HG02981 (cell line): ENCODE measurements at regions not wholly inside any gene's neighbourhood (a gene's known extent, or its start where the extent isn't known, plus 50 kb on each side); places are given as distances from the start of the nearest gene placed in this dataset.

Source experiments
- ATAC-seq: cut with Tn5 transposase; IDR thresholded peaks from one replicate; pipeline ENCODE4 v1.9.1; 2021; ENCODE audit warnings: mild to moderate bottlenecking, moderate library complexity; ENCODE audit not compliant: unreplicated experiment

GRCh38 chr7:84631913-84632312, 437.3 kb upstream of the SEMA3A start:
- no peak for ATAC-seq

DNA sequence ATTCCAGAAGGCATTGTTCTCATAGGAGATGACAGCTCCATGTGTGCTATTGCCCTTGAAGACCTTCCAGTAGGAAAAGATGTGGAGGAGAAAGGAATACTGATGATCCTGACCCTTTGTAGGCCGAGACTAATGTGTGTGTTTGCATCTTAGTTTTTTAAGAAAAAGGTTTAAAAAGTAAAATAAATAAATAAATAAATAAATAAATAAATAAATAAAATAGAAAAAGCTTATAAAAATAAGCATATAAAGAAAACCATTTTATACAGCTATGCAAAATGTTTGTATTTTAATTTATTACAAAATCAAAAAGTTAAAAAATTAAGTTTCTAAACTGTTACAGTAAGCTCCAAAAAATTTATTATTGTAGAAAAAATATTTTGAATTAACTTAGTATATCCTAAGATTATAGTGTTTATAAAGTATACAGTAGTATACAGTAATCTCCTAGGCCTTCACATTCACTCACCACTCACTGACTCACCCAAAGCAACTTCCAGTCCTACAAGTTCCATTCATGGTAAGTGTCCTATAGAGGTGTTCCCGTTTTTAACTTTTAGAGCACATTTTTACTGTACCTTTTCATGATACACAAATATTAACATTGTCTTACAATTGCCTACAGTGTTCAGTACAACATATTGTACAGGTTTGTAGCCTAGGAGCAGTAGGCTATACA, 435.2 kb upstream of the SEMA3A start:
- ATAC-seq, result no peak

GRCh38 chr7:84629216-84629615, 434.6 kb upstream of the SEMA3A start:
- ATAC-seq, result no peak

DNA sequence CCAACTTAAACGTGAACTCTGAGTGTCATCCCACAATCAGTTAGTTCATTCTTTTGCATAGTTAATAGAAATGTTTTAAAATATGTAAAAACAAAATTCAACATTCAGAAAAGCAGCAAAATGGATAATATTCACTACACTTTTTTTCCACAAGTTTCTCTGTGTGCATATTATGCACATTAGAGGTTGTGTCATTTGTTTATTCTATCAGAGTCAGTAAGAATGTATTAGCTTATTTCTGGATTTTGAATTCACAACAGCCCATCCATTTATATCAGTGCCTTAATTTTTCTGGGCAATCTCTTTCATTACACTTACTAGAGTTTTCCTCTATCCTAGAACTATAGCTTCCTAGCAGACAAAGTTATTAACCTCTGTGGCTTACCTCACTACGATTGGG, 432.7 kb upstream of the SEMA3A start:
- no peak for ATAC-seq

DNA sequence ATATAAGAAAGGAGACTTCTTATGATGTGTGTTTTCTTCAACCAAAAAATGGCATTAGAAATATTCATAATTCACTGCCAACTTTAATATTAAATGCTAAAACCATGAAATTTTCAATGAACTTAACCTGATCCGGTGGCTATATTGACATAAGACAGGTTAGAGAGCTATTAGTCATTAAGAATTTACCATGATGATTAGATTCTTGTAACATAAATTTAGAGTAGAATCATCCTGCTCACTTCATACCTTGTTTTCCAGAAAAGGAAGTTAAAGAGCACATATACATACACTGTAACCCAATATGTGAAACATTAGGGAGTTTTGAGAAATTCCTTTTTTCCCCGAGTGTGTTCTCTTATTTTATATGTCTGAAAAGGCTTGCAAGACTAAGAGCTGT, 430.3 kb upstream of the SEMA3A start:
- no peak for ATAC-seq

DNA sequence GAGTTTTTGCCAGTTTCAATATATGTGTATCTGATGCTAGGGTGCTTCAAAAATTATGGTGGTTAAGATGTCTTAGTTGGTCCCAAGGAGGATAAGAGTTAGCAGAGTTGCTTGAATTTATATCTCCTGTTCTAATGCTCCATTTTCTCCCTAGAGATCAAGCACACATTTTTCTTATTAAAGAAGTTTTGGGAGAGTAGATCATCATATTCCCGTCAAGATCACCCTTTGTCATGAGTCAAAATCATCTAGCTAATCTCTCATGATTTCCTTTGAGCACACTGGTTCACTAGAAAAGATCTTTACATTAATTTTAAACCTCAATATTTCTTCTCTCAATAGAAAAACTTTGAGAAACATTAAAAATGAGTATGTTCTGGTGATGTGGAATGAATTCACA, 429.9 kb upstream of the SEMA3A start:
- ATAC-seq, result no peak

- no peak for ATAC-seq
Measured at GRCh38 chr7:84617265-84618030, 422.9 kb upstream of the SEMA3A start.

DNA sequence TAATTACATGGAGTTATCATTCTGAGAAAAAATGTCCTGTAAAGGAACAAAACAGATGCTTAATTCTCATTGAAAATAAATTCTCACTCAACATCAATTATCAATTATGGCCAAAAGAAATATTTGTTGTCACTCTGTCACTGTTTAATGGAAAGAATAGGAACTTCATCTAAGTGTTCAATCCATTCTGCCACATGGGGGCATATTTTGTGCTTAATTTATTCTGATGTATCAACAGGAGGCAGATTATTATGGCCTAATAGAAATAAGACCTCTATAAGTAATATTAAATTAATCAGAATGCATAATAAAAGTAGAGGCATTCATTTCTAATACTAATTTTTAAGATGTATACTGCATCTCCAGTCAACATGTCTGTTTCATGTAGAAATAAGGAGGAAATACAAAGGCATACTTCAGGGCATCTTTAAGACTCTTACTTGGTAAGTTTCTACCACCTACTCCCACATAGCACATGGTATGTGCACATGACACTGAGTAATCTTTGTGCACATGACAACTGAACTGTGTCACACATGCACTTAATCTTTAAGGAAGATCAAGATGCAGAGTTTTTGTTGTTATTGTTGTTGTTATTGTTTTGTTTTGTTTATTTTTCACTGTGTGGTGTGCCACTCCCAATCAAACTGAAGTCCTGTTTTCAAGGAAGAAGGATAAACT, 420.4 kb upstream of the SEMA3A start:
- ATAC-seq, result no peak

GRCh38 chr7:84612981-84613681, 418.5 kb upstream of the SEMA3A start:
- ATAC-seq, result no peak

GRCh38 chr7:84611391-84611790, 416.8 kb upstream of the SEMA3A start:
- no peak for ATAC-seq

DNA sequence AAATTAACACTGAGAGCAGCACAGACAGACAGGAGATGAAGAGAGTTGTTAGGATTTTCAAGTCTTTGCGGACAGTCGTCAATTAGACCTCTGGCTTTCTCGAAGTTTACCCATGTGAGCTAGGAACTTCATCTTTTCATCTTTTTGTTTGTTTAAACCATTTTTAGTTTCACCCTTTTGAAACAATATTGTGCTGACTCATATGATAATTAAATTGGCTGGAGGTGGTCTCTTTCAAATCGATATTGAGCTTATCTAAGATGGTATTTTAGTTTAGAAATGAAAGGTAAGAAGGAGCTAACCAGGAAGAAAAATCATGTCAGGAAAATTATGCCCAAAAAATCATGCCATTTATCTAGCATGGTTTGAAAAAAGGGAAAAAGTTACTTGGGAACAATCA, 415.8 kb upstream of the SEMA3A start:
- ATAC-seq, result no peak

DNA sequence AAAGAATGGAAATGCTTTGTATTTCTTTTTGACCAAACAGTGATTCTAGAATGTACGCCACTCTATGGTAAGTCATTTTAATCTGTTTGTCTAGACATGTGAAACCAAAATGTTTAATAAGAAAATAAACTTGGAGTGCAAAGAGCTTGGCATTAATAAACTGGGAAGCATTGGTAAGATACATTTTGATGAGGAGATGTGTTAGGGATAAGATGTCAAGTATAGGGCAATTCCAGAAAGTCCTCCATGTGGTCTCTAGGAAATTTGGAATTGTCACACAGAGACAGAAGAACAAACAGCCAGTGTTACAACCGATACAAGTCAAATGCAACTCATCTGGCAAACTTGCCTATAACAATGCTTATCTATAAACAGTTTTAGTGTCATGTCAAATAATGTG, 410.7 kb upstream of the SEMA3A start:
- no peak for ATAC-seq

- ATAC-seq, result no peak
Measured at GRCh38 chr7:84603545-84603944, 409.0 kb upstream of the SEMA3A start.

- ATAC-seq, result no peak
Measured at GRCh38 chr7:84595026-84595425, 400.4 kb upstream of the SEMA3A start.

GRCh38 chr7:84591897-84592296, 397.3 kb upstream of the SEMA3A start:
- no peak for ATAC-seq

DNA sequence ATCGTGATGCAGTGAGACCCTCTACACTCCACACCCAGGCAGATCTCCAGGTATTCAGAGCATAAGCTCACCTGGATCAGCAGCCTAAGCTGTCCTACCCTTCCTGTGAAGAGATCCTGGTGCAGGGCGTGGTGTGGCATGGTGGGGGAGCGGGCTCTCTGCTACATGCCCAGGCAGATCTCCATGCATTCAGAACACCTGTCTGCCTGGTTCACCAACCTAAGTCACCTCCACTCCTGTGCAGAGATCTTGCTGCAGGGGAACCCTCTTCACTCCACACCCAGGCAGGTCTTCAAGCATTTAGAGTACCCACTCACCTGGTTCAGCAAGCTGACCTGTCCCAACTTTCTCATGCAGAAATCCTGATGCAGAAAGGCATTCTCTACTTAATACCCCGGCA, 394.4 kb upstream of the SEMA3A start:
- ATAC-seq, result no peak

DNA sequence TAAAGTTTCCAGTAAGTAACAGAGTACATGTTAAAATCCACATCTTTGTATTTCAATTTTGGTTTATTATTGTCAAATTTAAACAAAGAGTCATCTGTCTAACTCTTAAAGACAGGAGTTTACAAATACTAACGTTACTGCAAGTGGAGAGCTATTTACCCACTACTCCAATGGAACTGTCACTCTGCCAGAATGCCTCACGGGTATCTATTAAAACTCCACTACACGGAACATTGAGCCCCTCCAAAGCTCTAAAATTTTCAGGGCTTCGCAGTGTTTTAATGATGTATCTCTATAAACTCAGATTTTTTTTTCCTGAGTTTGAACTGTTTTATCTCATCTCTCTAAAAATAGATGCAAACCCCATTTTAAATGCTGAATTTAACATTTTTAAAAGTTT, 388.7 kb upstream of the SEMA3A start:
- ATAC-seq, result no peak

DNA sequence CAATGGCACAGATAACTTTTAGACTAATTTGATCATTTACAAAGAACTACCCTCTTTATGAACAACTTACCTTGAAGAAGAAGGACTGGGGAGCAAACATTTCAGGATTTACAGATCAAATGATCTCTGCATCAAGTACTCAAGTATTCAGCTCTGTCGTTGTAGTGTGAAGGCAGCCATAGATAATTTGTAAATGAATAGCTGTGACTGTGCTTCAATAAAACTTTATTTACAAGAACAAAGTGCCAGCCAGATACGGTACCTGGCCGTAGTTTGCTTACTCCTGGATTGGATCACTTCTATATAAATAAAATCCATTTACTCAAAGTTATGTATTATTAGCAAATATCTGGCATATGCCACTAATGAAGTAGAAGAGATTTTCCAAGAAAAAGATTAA, 388.2 kb upstream of the SEMA3A start:
- ATAC-seq, result no peak

GRCh38 chr7:84578825-84579224, 384.2 kb upstream of the SEMA3A start:
- no peak for ATAC-seq

- no peak for ATAC-seq
Measured at GRCh38 chr7:84568781-84569180, 374.2 kb upstream of the SEMA3A start.

DNA sequence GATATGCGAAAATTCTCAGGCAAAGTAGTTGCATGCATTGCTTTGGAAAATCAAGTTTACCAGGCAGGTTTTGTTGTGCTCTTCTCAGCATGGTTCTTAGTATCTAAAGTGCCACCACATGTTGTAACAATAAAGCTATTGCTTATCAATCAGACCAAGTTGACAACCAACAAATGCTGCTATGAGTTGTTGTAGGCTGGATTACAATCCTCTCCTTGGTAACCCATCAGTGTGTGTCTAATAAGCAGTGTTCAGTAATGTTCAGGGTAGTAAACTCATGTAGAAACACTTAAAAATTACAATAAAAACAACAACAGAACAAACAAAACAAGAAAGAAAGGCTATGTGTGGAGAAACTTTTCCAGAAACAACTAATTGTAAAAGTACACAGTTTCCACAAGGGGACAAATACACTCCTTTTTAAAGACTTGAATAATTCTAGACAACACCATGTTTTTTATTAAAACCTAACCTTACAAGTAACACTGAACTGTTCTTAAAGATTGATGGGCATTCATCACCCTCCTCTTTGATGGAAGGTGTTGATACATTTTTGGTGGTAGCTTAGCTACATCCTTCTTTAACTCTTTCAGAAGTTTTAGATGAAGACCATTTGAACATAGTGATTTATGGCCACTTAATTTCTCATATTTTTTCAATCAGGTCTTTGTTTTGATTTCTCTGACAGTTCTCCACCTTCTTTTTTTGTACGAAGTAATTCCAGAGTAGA, 370.9 kb upstream of the SEMA3A start:
- no peak for ATAC-seq
